HepG2 (cell line): ENCODE measurements at regions not wholly inside any gene's neighbourhood (a gene's known extent, or its start where the extent isn't known, plus 50 kb on each side); places are given as distances from the start of the nearest gene placed in this dataset.

Experiments used
- REXO4 ChIP-seq: sonication (generic); formaldehyde crosslinking; IDR thresholded peaks from 2 replicates; pipeline ENCODE4 v1.8.0; 2022; ENCODE audit warnings: missing genetic modification reagents, mild to moderate bottlenecking, borderline replicate concordance
- SALL1 ChIP-seq: sonication (generic); formaldehyde crosslinking; IDR thresholded peaks from 2 replicates; pipeline ENCODE4 v1.8.0; 2022; ENCODE audit warnings: mild to moderate bottlenecking, missing genetic modification reagents
- TRIM24 ChIP-seq: sonication (generic); formaldehyde crosslinking; IDR thresholded peaks from 2 replicates; pipeline ENCODE4 v1.8.0; 2022; ENCODE audit warnings: mild to moderate bottlenecking, missing genetic modification reagents
- ZNF782 ChIP-seq: sonication (generic); formaldehyde crosslinking; IDR thresholded peaks from 2 replicates; pipeline ENCODE4 v1.4.0; 2020; ENCODE audit warnings: missing genetic modification reagents, mild to moderate bottlenecking, borderline replicate concordance
- TF ChIP-seq, protein P1 (sequence below): sonication (generic); formaldehyde crosslinking; IDR thresholded peaks from 2 replicates; pipeline ENCODE4 v1.4.0; 2020; ENCODE audit warnings: missing genetic modification reagents
- TF ChIP-seq, protein P2 (sequence below): sonication (generic); formaldehyde crosslinking; IDR thresholded peaks from 2 replicates; pipeline ENCODE4 v1.5.0; 2020; ENCODE audit warnings: missing genetic modification reagents, mild to moderate bottlenecking, borderline replicate concordance
- TF ChIP-seq, protein P3 (sequence below): sonication (generic); formaldehyde crosslinking; IDR thresholded peaks from 2 replicates; pipeline ENCODE4 v1.4.0; 2020; ENCODE audit warnings: low read depth, mild to moderate bottlenecking, missing genetic modification reagents
- TF ChIP-seq, protein P4 (sequence below): sonication (generic); formaldehyde crosslinking; IDR thresholded peaks from 2 replicates; pipeline ENCODE4 v1.8.1; 2022; ENCODE audit warnings: mild to moderate bottlenecking, missing genetic modification reagents

- TF ChIP-seq, protein P1, sequence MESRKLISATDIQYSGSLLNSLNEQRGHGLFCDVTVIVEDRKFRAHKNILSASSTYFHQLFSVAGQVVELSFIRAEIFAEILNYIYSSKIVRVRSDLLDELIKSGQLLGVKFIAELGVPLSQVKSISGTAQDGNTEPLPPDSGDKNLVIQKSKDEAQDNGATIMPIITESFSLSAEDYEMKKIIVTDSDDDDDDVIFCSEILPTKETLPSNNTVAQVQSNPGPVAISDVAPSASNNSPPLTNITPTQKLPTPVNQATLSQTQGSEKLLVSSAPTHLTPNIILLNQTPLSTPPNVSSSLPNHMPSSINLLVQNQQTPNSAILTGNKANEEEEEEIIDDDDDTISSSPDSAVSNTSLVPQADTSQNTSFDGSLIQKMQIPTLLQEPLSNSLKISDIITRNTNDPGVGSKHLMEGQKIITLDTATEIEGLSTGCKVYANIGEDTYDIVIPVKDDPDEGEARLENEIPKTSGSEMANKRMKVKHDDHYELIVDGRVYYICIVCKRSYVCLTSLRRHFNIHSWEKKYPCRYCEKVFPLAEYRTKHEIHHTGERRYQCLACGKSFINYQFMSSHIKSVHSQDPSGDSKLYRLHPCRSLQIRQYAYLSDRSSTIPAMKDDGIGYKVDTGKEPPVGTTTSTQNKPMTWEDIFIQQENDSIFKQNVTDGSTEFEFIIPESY: no peak
- TF ChIP-seq, protein P2, sequence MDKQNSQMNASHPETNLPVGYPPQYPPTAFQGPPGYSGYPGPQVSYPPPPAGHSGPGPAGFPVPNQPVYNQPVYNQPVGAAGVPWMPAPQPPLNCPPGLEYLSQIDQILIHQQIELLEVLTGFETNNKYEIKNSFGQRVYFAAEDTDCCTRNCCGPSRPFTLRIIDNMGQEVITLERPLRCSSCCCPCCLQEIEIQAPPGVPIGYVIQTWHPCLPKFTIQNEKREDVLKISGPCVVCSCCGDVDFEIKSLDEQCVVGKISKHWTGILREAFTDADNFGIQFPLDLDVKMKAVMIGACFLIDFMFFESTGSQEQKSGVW (CRISPR knock-in tag): no peak
- TF ChIP-seq, protein P3, sequence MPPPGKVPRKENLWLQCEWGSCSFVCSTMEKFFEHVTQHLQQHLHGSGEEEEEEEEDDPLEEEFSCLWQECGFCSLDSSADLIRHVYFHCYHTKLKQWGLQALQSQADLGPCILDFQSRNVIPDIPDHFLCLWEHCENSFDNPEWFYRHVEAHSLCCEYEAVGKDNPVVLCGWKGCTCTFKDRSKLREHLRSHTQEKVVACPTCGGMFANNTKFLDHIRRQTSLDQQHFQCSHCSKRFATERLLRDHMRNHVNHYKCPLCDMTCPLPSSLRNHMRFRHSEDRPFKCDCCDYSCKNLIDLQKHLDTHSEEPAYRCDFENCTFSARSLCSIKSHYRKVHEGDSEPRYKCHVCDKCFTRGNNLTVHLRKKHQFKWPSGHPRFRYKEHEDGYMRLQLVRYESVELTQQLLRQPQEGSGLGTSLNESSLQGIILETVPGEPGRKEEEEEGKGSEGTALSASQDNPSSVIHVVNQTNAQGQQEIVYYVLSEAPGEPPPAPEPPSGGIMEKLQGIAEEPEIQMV (CRISPR knock-in tag): no peak
- TF ChIP-seq SALL1 (no peak), TRIM24 (CRISPR knock-in tag) (no peak), REXO4 (CRISPR knock-in tag) (no peak), ZNF782 (CRISPR knock-in tag) (no peak)
- TF ChIP-seq, protein P4, sequence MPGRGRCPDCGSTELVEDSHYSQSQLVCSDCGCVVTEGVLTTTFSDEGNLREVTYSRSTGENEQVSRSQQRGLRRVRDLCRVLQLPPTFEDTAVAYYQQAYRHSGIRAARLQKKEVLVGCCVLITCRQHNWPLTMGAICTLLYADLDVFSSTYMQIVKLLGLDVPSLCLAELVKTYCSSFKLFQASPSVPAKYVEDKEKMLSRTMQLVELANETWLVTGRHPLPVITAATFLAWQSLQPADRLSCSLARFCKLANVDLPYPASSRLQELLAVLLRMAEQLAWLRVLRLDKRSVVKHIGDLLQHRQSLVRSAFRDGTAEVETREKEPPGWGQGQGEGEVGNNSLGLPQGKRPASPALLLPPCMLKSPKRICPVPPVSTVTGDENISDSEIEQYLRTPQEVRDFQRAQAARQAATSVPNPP: no peak
Observed at GRCh38 chr5:63314551-63314950, 647.7 kb downstream of the HTR1A start.
